GM23338 (cell line): ENCODE measurements at regions not wholly inside any gene's neighbourhood (a gene's known extent, or its start where the extent isn't known, plus 50 kb on each side); places are given as distances from the start of the nearest gene placed in this dataset.

Source experiments
- CREB1 ChIP-seq: fragments of 250-450 bp; sonication (Bioruptor Pico); IDR thresholded peaks from 2 replicates; pipeline ENCODE4 v1.5.0; 2020; ENCODE audit warnings: low read depth, mild to moderate bottlenecking, moderate library complexity
- EZH2 ChIP-seq: fragments of 200-600 bp; sonication (generic); IDR thresholded peaks from one replicate; pipeline ENCODE4 v1.8.0; 2017; ENCODE audit warnings: antibody characterized with exemption, mild to moderate bottlenecking, low read depth; ENCODE audit not compliant: unreplicated experiment
- EZH2phosphoT487 ChIP-seq: fragments of 200-600 bp; sonication (generic); IDR thresholded peaks from one replicate; pipeline ENCODE4 v1.8.1; 2018; ENCODE audit warnings: antibody characterized with exemption; ENCODE audit not compliant: unreplicated experiment
- JUNB ChIP-seq: IDR thresholded peaks from one replicate; pipeline ENCODE4 v1.6.1; 2016; ENCODE audit warnings: antibody characterized with exemption; ENCODE audit not compliant: unreplicated experiment
- POLR2AphosphoS5 ChIP-seq: IDR thresholded peaks from 2 replicates; pipeline ENCODE4 v1.6.1; 2016; ENCODE audit warnings: antibody characterized with exemption, low read depth
- TF ChIP-seq, protein P1 (sequence below), 2 experiments: fragments of 200-600 bp in 1 of 2; sonication (generic) in 1 of 2; conservative IDR thresholded peaks; 2 replicates each; pipeline versions ENCODE4 v1.5.1 to v1.6.1; 2016 to 2017; ENCODE audit warnings: antibody characterized with exemption in 2 of 2, low read depth in 2 of 2, mild to moderate bottlenecking in 2 of 2, moderate library complexity in 1 of 2
- TF ChIP-seq, protein P2 (sequence below): IDR thresholded peaks from one replicate; pipeline ENCODE4 v1.6.1; 2018; ENCODE audit warnings: antibody characterized with exemption; ENCODE audit not compliant: unreplicated experiment

DNA sequence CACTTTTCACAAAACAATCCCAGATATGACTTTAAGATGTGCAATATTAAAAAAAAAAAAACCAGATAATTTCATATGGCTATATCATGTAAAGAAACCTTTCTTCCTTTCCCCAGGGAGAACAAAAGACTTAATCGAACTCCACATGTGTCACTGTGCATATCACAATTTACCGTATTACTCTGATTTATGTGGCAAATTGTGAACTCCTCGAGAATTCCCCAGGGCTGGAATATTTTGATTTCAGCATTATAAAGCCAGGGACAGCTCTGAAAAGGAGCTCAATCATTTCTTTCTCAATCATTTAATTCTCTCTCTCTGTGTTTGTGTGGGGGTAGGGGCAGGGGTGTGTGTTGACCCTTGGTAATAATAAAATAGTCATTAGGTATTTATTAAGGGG is 165.8 kb downstream of the TDRD15 start:
- TF ChIP-seq, protein P1, sequence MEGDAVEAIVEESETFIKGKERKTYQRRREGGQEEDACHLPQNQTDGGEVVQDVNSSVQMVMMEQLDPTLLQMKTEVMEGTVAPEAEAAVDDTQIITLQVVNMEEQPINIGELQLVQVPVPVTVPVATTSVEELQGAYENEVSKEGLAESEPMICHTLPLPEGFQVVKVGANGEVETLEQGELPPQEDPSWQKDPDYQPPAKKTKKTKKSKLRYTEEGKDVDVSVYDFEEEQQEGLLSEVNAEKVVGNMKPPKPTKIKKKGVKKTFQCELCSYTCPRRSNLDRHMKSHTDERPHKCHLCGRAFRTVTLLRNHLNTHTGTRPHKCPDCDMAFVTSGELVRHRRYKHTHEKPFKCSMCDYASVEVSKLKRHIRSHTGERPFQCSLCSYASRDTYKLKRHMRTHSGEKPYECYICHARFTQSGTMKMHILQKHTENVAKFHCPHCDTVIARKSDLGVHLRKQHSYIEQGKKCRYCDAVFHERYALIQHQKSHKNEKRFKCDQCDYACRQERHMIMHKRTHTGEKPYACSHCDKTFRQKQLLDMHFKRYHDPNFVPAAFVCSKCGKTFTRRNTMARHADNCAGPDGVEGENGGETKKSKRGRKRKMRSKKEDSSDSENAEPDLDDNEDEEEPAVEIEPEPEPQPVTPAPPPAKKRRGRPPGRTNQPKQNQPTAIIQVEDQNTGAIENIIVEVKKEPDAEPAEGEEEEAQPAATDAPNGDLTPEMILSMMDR (conservative IDR thresholded peaks at IDR 0.05; ENCODE audit: low read depth in 2 of 2), result no peak
- TF ChIP-seq, protein P2, sequence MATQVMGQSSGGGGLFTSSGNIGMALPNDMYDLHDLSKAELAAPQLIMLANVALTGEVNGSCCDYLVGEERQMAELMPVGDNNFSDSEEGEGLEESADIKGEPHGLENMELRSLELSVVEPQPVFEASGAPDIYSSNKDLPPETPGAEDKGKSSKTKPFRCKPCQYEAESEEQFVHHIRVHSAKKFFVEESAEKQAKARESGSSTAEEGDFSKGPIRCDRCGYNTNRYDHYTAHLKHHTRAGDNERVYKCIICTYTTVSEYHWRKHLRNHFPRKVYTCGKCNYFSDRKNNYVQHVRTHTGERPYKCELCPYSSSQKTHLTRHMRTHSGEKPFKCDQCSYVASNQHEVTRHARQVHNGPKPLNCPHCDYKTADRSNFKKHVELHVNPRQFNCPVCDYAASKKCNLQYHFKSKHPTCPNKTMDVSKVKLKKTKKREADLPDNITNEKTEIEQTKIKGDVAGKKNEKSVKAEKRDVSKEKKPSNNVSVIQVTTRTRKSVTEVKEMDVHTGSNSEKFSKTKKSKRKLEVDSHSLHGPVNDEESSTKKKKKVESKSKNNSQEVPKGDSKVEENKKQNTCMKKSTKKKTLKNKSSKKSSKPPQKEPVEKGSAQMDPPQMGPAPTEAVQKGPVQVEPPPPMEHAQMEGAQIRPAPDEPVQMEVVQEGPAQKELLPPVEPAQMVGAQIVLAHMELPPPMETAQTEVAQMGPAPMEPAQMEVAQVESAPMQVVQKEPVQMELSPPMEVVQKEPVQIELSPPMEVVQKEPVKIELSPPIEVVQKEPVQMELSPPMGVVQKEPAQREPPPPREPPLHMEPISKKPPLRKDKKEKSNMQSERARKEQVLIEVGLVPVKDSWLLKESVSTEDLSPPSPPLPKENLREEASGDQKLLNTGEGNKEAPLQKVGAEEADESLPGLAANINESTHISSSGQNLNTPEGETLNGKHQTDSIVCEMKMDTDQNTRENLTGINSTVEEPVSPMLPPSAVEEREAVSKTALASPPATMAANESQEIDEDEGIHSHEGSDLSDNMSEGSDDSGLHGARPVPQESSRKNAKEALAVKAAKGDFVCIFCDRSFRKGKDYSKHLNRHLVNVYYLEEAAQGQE, result no peak
- TF ChIP-seq POLR2AphosphoS5 (no peak), JUNB (no peak), EZH2 (no peak), EZH2phosphoT487 (no peak), CREB1 (CRISPR knock-in tag) (no peak)
